ENCODE measurements at regions not wholly inside any gene's neighbourhood (a gene's known extent, or its start where the extent isn't known, plus 50 kb on each side); places are given as distances from the start of the nearest gene placed in this dataset.
"Not testable (repeated sequence)": the region's sequence is repeated elsewhere in the genome, so short reads cannot be mapped to it uniquely, and the experiment has no call there.

GRCh38 chr5:56763711-56764466, 51.5 kb upstream of the MAP3K1 start:
- DNase-seq, result no peak

GRCh38 chr5:56763182-56763581, 52.2 kb upstream of the MAP3K1 start:
- DNase-seq, result no peak

GRCh38 chr5:56761151-56761885, 54.0 kb upstream of the MAP3K1 start:
- no peak for DNase-seq

- DNase-seq, result no peak
Measured at GRCh38 chr5:56760723-56761122, 54.6 kb upstream of the MAP3K1 start.

GRCh38 chr5:56759521-56760216, 55.7 kb upstream of the MAP3K1 start:
- no peak for DNase-seq

- DNase-seq, result no peak
Measured at GRCh38 chr5:56757077-56757476, 58.3 kb upstream of the MAP3K1 start.

GRCh38 chr5:56755036-56755555, 60.3 kb upstream of the MAP3K1 start:
- no peak for DNase-seq

- not testable (repeated sequence) for DNase-seq
Measured at GRCh38 chr5:56753588-56753987, 61.8 kb upstream of the MAP3K1 start.

GRCh38 chr5:56751572-56752313, 63.6 kb upstream of the MAP3K1 start:
- DNase-seq, result no peak

- DNase-seq, result no peak
Measured at GRCh38 chr5:56749842-56750241, 65.5 kb upstream of the MAP3K1 start.

GRCh38 chr5:56746553-56747339, 68.6 kb upstream of the MAP3K1 start:
- DNase-seq, result no peak

- no peak for DNase-seq
Measured at GRCh38 chr5:56745864-56746263, 69.5 kb upstream of the MAP3K1 start.

- DNase-seq, result no peak
Measured at GRCh38 chr5:56740868-56741267, 74.5 kb upstream of the MAP3K1 start.

GRCh38 chr5:56739990-56740389, 75.4 kb upstream of the MAP3K1 start:
- DNase-seq, result no peak

- DNase-seq, result no peak
Measured at GRCh38 chr5:56737951-56738606, 77.3 kb upstream of the MAP3K1 start.

- no peak for DNase-seq
Measured at GRCh38 chr5:56737002-56737621, 78.2 kb upstream of the MAP3K1 start.

- no peak for DNase-seq
Measured at GRCh38 chr5:56735849-56736641, 79.3 kb upstream of the MAP3K1 start.

- DNase-seq, result no peak
Measured at GRCh38 chr5:56734091-56734694, 81.2 kb upstream of the MAP3K1 start.

GRCh38 chr5:56733580-56733979, 81.8 kb upstream of the MAP3K1 start:
- DNase-seq, result no peak

GRCh38 chr5:56732121-56732520, 83.2 kb upstream of the MAP3K1 start:
- no peak for DNase-seq
